ENCODE measurements at regions not wholly inside any gene's neighbourhood (a gene's known extent, or its start where the extent isn't known, plus 50 kb on each side); places are given as distances from the start of the nearest gene placed in this dataset.

DNA sequence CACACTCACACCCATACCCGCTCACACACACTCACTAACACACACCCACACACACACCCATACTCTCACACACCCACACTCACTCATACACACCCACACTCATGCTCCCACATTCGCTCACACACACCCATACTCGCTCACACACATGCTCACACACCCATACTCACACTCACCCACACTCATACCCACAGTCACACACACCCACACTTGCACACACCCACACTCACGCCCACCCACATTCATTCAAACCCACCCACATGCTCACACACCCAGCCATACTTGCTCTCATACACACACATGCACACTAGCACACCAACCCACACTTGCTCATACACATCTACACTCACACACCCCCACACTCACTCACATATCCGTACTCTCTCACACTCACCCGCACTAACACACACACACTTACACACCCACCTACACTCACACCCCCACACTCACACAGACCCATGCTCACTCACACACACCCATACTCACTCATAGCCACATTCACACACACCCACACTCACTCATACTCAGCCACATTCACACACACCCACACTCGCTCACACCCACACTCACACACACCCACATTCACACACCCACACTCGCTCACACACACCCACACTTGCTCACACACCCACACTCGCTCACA is 322.4 kb upstream of the N4BP1 start:
- TF ChIP-seq, protein P1, sequence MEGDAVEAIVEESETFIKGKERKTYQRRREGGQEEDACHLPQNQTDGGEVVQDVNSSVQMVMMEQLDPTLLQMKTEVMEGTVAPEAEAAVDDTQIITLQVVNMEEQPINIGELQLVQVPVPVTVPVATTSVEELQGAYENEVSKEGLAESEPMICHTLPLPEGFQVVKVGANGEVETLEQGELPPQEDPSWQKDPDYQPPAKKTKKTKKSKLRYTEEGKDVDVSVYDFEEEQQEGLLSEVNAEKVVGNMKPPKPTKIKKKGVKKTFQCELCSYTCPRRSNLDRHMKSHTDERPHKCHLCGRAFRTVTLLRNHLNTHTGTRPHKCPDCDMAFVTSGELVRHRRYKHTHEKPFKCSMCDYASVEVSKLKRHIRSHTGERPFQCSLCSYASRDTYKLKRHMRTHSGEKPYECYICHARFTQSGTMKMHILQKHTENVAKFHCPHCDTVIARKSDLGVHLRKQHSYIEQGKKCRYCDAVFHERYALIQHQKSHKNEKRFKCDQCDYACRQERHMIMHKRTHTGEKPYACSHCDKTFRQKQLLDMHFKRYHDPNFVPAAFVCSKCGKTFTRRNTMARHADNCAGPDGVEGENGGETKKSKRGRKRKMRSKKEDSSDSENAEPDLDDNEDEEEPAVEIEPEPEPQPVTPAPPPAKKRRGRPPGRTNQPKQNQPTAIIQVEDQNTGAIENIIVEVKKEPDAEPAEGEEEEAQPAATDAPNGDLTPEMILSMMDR (conservative IDR thresholded peaks at IDR 0.05 in 1 of 2, IDR thresholded peaks at IDR 0.05 in 1 of 2; ENCODE audit: low read depth in 1 of 2, low read length in 2 of 2), result no peak
- no peak for TF ChIP-seq EZH2 (IDR thresholded peaks at IDR 0.05; ENCODE audit: low read length, missing control alignments)

All from fibroblast of lung (primary cell).